ENCODE measurements at regions not wholly inside any gene's neighbourhood (a gene's known extent, or its start where the extent isn't known, plus 50 kb on each side); places are given as distances from the start of the nearest gene placed in this dataset.

DNA sequence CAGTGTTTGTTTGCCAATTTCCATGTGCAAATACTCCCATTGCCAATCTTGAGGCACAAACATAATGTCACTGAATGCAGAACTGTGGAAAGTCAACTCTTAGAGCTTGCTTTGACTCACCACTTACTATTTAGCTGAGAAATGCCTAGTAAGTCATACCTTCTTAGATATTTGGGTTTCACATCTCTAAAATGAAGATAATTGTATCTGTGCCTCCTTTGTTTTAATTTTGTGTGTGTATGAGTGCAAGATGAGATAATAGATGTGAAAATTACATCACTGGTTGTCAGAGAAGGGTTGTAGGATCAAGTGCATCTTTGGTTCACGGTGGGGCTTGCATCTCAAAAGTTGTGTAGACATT lies 407.5 kb downstream of the INHBA start:
- Histone ChIP-seq H3K4me1 (no peaks in the 10 kb centered on the region), H3K4me2 (no peak overlapping the region), H3K4me3 (no peak overlapping the region), H3K9ac (no peak overlapping the region), H3K27me3 (no peaks in the 10 kb centered on the region), H4K20me1 (no peaks in the 10 kb centered on the region), H3K27ac (no peak overlapping the region), H3K9me3 (no peaks in the 10 kb centered on the region), H3K36me3 (no peaks in the 10 kb centered on the region)
- no peak for TF ChIP-seq Cebpa-rat (IDR thresholded peaks at IDR 0.05)

GRCh38 chr7:41294556-41295454 lies 408.1 kb downstream of the INHBA start:
- Histone ChIP-seq H3K9me3 (no peaks in the 10 kb centered on the region), H3K4me2 (no peak overlapping the region), H3K27me3 (no peaks in the 10 kb centered on the region), H3K4me3 (no peak overlapping the region), H3K4me1 (no peaks in the 10 kb centered on the region), H3K9ac (no peak overlapping the region), H3K27ac (no peak overlapping the region), H3K36me3 (no peaks in the 10 kb centered on the region), H4K20me1 (no peaks in the 10 kb centered on the region)
- TF ChIP-seq Cebpa-rat (IDR thresholded peaks at IDR 0.05), result no peak

GRCh38 chr7:41292487-41292886 lies 410.4 kb downstream of the INHBA start:
- no peak overlapping the region for H3K4me3 ChIP-seq
- H4K20me1 ChIP-seq, result no peaks in the 10 kb centered on the region
- no peaks in the 10 kb centered on the region for H3K9me3 ChIP-seq
- no peak overlapping the region for H3K9ac ChIP-seq
- H3K4me2 ChIP-seq, result no peak overlapping the region
- TF ChIP-seq Cebpa-rat (IDR thresholded peaks at IDR 0.05), result no peak
- H3K36me3 ChIP-seq, result no peaks in the 10 kb centered on the region
- H3K27me3 ChIP-seq, result no peaks in the 10 kb centered on the region
- H3K27ac ChIP-seq, result no peak overlapping the region
- H3K4me1 ChIP-seq, result no peaks in the 10 kb centered on the region

DNA sequence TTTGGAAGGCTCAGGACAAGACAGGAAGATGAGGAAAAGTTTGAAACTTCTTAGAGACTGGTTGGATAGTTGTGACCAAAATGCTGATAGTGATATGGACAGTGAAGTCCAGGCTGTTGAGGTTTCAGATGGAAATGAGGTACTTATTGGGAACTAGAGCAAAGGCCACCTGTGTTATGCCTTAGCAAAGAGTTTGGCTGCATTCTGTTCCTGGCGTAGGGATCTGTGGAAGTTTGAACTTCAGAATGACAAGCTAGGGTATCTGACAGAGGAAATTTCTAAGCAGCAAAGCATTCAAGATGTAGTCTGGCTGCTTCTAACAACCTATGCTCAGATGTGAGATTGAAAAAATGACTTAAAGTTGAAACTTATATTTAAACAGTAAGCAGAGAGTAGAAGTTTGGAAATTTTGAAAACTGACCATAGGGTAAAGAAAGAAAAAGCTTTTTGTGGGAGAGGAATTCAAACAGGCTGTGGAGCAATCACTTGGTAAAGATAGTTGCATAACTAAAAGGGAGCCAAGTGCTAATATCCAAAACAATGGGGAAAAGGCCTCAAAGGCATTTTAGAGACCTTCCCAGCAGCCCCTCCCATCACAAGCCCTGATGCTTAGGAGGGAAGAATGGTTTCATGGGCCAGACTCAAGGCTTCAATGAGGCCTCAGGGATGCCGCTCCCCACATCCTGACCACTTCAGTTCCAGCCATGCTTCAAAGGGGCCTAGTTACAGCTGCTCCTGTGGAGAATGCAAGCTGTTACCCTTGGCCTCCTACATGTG lies 415.1 kb downstream of the INHBA start:
- Histone ChIP-seq H3K4me1 (no peaks in the 10 kb centered on the region), H3K4me3 (no peak overlapping the region), H4K20me1 (no peaks in the 10 kb centered on the region), H3K9ac (no peak overlapping the region), H3K4me2 (no peak overlapping the region), H3K27me3 (no peaks in the 10 kb centered on the region), H3K9me3 (no peaks in the 10 kb centered on the region), H3K36me3 (no peaks in the 10 kb centered on the region), H3K27ac (no peak overlapping the region)
- no peak for TF ChIP-seq Cebpa-rat (IDR thresholded peaks at IDR 0.05)

- no peaks in the 10 kb centered on the region for H3K36me3 ChIP-seq
- H3K4me1 ChIP-seq, result no peaks in the 10 kb centered on the region
- H4K20me1 ChIP-seq, result no peaks in the 10 kb centered on the region
- no peak overlapping the region for H3K4me3 ChIP-seq
- H3K27ac ChIP-seq, result no peak overlapping the region
- no peaks in the 10 kb centered on the region for H3K9me3 ChIP-seq
- no peak overlapping the region for H3K9ac ChIP-seq
- H3K4me2 ChIP-seq, result no peak overlapping the region
- no peaks in the 10 kb centered on the region for H3K27me3 ChIP-seq
- TF ChIP-seq Cebpa-rat (IDR thresholded peaks at IDR 0.05), result no peak
These were observed 422.4 kb downstream of the INHBA start for GRCh38 chr7:41280491-41280890.

DNA sequence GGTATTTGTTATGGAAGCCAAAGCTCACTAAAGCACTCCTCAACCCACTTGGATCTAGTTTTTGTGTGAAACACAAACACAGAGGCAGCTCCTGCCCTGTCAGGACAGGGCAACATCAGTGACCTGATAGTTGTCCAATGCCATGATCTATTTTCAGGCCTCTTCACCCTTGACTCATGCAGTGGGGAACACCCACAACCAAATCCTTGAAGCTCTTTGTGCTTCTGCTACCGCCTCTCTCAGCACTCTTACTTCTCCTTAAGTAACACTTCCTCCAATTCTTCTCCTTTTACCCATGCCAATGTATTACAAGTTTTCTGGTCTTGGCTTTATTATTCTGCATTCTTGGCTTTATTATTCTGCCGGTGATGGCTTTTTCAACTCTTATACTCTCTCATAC lies 425.3 kb downstream of the INHBA start:
- Histone ChIP-seq H3K9ac (no peak overlapping the region), H3K9me3 (no peaks in the 10 kb centered on the region), H4K20me1 (no peaks in the 10 kb centered on the region), H3K27ac (no peak overlapping the region), H3K27me3 (no peaks in the 10 kb centered on the region), H3K4me2 (no peak overlapping the region), H3K4me1 (no peaks in the 10 kb centered on the region), H3K4me3 (no peak overlapping the region), H3K36me3 (no peaks in the 10 kb centered on the region)
- TF ChIP-seq Cebpa-rat (IDR thresholded peaks at IDR 0.05), result no peak

DNA sequence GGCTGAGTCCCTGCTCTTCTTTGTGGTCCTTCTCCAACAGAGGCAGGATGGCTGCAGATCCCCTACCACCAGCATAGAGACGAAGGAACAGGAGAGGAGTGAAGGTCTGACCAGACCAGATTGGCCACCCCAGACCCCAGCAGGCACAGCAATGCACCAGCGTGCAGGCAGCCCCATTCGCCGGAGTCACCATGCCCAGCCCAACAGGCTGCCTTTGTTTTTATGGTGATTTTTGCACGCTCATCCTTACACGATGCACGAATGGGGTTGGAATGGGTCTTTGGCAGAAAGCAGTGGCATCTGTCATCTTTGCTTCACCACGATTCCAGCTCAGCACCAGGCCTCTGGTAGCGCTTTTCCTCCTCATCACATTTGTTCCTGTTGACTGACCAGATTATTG lies 427.6 kb downstream of the INHBA start:
- Histone ChIP-seq H3K4me1 (no peaks in the 10 kb centered on the region), H3K27me3 (no peaks in the 10 kb centered on the region), H3K36me3 (no peaks in the 10 kb centered on the region), H4K20me1 (no peaks in the 10 kb centered on the region), H3K4me2 (no peak overlapping the region), H3K9ac (no peak overlapping the region), H3K27ac (no peak overlapping the region), H3K4me3 (no peak overlapping the region), H3K9me3 (no peaks in the 10 kb centered on the region)
- no peak for TF ChIP-seq Cebpa-rat (IDR thresholded peaks at IDR 0.05)

- no peak overlapping the region for H3K4me3 ChIP-seq
- H3K9me3 ChIP-seq, result no peaks in the 10 kb centered on the region
- H3K27ac ChIP-seq, result no peak overlapping the region
- TF ChIP-seq Cebpa-rat (IDR thresholded peaks at IDR 0.05), result no peak
- no peaks in the 10 kb centered on the region for H3K27me3 ChIP-seq
- H3K4me2 ChIP-seq, result no peak overlapping the region
- no peaks in the 10 kb centered on the region for H3K36me3 ChIP-seq
- H3K4me1 ChIP-seq, result no peaks in the 10 kb centered on the region
- no peak overlapping the region for H3K9ac ChIP-seq
- H4K20me1 ChIP-seq, result no peaks in the 10 kb centered on the region
These were observed 428.7 kb downstream of the INHBA start for GRCh38 chr7:41274179-41274578.

- Histone ChIP-seq H3K4me2 (no peak overlapping the region), H4K20me1 (no peaks in the 10 kb centered on the region), H3K36me3 (no peaks in the 10 kb centered on the region), H3K9ac (no peak overlapping the region), H3K4me1 (no peaks in the 10 kb centered on the region), H3K4me3 (no peak overlapping the region), H3K27ac (no peak overlapping the region), H3K27me3 (no peaks in the 10 kb centered on the region), H3K9me3 (no peaks in the 10 kb centered on the region)
- no peak for TF ChIP-seq Cebpa-rat (IDR thresholded peaks at IDR 0.05)
These were observed 430.2 kb downstream of the INHBA start for GRCh38 chr7:41272664-41273063.

- Histone ChIP-seq H3K4me3 (no peak overlapping the region), H3K36me3 (no peaks in the 10 kb centered on the region), H3K27me3 (no peaks in the 10 kb centered on the region), H3K27ac (no peak overlapping the region), H3K9me3 (no peaks in the 10 kb centered on the region), H3K4me2 (no peak overlapping the region), H3K9ac (no peak overlapping the region), H3K4me1 (no peaks in the 10 kb centered on the region), H4K20me1 (no peaks in the 10 kb centered on the region)
- no peak for TF ChIP-seq Cebpa-rat (IDR thresholded peaks at IDR 0.05)
These were observed 434.0 kb downstream of the INHBA start for GRCh38 chr7:41268878-41269277.
